Central memory CD4-positive, alpha-beta T cell (primary cell): ENCODE measurements at regions not wholly inside any gene's neighbourhood (a gene's known extent, or its start where the extent isn't known, plus 50 kb on each side); places are given as distances from the start of the nearest gene placed in this dataset.
"Not testable (repeated sequence)": the region's sequence is repeated elsewhere in the genome, so short reads cannot be mapped to it uniquely, and the experiment has no call there.

ENCODE experiments used
- DNase-seq: peaks from one replicate; pipeline ENCODE4 v3.0.0; 2022

DNA sequence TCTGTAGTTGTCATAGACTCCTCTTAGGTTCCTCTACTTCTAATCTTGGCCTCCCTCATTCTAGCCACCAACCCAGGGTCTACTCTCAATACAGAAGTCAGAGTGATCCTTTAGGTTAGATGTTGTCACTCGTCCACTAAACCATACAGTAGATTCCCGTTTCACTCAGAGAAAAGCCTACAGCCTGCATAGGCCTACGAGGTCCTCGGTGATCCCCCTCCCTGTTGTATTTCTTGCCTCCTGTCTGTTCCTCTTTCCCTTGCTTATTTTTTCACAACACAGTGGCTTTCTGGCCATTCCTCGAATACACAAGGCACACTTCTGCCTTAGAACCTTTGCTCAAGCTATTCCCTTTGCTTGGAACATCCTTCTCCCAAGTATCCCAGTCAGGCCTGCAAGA is 183.0 kb upstream of the PRSS1 start:
- no peak for DNase-seq

DNA sequence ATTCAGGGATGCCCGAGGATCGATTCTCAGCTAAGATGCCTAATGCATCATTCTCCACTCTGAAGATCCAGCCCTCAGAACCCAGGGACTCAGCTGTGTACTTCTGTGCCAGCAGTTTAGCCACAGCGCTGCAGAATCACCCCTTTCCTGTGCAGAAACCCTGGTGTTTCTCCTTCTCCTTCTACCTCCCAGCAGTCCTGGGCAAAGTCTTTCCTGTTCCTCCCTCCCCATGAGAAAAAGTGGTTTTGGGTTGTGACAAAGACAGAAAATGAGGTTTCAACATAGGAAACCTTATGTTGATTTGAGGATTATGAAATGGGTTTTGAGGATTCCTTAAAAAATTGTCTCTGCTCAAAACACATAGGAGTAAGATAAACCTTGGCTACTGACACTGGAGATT is 185.1 kb upstream of the PRSS1 start:
- DNase-seq: not testable (repeated sequence)

GRCh38 chr7:142563470-142563869 is 185.8 kb upstream of the PRSS1 start:
- no peak for DNase-seq

DNA sequence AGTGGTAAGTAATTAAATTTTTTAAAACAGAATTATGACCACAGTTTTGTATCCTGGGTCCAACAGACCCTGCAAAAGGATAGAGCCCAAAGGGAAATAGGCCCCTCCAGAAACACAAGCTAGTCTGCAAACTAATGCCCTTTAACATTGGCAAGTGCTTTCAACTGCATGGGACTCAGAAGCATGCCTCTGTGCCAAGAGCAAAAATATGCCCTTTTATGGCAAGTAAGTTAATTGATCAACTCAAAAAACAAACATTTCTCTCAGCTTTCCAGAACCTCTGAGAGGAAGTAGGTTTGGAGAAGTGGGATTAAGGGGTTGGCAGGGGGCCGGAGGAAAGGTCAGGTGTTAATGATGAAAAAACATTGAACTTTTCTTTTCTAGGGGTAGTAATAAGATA is 186.6 kb upstream of the PRSS1 start:
- DNase-seq: no peak

DNA sequence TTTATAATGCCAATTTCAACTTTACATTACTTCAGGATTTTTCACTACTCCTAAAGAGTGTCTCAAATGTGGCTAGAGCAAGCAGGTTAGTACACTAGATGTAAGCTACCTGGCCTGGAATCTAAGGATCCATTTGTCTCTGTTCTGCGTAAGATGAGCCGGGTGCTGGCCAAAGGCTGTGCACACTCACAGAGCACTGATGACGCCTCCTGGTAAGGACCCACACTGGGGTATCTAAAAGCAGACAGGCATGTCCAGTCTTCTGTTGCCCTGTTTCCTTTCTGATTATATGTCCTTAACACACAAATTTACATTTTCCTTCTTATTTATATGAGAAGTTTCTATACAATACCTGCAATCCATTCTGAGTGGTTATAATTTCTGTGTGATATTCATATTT is 187.9 kb upstream of the PRSS1 start:
- DNase-seq: not testable (repeated sequence)

- not testable (repeated sequence) for DNase-seq
Observed at GRCh38 chr7:142560770-142561169, 188.5 kb upstream of the PRSS1 start.

DNA sequence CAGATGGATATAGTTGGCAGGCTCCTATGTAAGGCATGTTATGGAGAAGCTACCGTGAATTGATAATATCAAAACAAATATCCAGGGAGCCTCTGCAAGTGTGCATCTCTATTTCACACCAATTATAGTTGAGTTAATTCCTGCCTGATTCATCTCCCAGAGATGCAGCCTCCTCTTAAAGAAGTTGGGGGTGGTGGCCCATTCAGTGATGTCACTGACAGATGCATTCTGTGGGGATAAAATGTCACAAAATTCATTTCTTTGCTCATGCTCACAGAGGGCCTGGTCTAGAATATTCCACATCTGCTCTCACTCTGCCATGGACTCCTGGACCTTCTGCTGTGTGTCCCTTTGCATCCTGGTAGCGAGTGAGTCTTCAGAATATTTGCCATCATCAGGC is 189.1 kb upstream of the PRSS1 start:
- DNase-seq: no peak

GRCh38 chr7:142557971-142558582 is 191.2 kb upstream of the PRSS1 start:
- DNase-seq: peak; percentile 33

DNA sequence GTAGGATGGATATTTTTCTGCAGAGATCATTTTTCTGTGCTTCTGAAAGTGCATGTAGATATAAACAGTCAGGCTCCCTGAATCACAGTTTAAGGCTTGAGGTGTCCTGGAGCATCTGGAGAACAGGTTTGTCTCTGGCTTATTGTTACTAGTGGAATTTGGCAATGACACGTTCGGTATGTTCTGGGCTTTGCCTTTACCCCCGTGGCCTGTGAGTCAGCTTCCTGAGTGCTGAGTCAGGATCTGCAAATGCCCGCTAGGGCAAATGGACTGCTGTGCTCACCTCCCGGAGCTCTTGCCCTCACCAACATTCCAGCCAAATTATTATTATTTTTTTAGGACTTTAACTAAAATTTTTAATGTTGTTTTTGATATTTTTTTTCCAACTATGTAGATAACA is 192.5 kb upstream of the PRSS1 start:
- DNase-seq: no peak

- DNase-seq: no peak
Observed at GRCh38 chr7:142554560-142555532, 194.4 kb upstream of the PRSS1 start.

DNA sequence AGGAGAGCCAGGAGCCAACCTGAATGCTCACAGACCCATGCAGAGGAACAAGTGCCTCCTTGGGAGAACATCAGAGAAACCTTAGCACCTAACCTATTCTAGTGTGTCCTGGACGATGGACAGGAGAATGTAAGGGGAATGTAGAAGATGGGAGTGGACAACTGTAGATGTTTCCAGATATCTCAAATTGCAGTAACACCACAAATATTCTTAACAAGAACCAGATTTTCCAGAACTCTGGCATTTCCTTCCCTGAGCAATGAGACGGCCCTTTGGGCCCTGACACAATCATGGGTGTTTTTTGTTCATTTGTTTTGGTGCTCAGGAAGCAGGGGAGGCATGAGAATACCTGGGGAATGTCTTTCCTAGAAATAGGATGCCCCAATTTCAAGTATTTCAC is 196.1 kb upstream of the PRSS1 start:
- DNase-seq: no peak

DNA sequence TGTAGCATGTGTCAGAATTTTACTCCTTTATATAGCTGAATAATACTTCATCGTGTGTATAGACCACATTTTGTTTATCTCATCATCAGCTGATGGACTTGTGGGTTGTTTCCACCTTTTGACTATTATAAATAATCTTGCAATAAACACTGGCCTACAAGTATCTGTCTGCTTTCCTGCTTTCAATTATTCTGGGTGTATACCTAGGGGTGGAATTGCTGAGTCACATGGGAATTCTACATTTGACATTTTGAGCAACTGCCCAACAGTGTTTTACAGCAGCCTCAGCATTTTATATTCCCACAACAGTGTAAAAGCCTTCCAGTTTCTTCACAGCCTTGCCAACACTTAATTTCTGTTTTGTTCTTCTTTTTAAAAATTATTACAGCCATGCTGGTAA is 200.3 kb upstream of the PRSS1 start:
- DNase-seq: no peak

GRCh38 chr7:142546452-142546851 is 202.8 kb upstream of the PRSS1 start:
- no peak for DNase-seq

GRCh38 chr7:142542942-142543341 is 206.3 kb upstream of the PRSS1 start:
- no peak for DNase-seq

GRCh38 chr7:142542105-142542504 is 207.2 kb upstream of the PRSS1 start:
- DNase-seq: no peak

DNA sequence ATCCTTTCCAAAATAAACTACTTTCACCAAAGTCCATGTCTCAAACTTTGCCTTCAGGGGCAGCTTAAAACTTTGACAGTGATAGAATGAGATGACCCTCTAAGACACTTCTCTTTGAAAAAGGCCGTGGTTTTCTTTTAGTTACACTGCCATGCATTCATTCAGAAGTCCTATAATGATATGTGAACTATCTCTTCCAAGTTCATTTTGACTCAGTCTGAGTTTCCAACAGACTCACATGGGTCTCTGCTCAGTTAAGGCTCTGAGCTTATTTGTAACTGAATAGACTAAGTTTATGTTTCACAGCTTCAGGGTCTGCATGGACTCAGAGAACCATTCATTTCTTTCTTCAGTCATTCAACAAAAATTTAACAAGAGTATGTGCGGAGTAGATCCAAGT is 208.9 kb upstream of the PRSS1 start:
- DNase-seq: no peak

GRCh38 chr7:142539901-142540300 is 209.4 kb upstream of the PRSS1 start:
- DNase-seq: no peak

DNA sequence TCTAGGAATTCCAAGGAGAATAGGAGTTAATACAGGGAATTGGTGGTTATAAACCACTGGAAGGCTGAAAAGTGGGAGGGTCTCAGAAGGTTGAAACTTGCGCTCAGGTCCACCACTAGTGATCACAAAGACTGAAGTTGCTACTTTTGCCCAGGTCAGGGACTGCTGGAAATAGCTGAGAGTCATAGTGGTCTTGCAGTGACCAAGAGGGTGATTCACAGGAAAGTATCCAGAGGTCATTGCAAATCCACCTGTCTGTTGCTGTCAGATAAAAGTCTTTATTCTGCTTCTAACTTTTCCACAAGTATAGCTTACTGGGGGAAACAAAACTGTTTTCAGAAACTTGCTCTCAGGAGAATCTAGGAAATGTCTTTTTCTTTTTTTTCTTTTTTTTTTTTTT is 211.5 kb upstream of the PRSS1 start:
- DNase-seq: no peak

GRCh38 chr7:142535123-142535779 is 214.0 kb upstream of the PRSS1 start:
- DNase-seq: peak; percentile 61

GRCh38 chr7:142534726-142535122 is 214.5 kb upstream of the PRSS1 start:
- DNase-seq: no peak

- DNase-seq: no peak
Observed at GRCh38 chr7:142533920-142534319, 215.4 kb upstream of the PRSS1 start.

GRCh38 chr7:142529591-142529990 is 219.7 kb upstream of the PRSS1 start:
- DNase-seq: no peak

GRCh38 chr7:142528608-142529408 is 220.5 kb upstream of the PRSS1 start:
- DNase-seq: no peak
